ENCODE measurements at regions not wholly inside any gene's neighbourhood (a gene's known extent, or its start where the extent isn't known, plus 50 kb on each side); places are given as distances from the start of the nearest gene placed in this dataset.

DNA sequence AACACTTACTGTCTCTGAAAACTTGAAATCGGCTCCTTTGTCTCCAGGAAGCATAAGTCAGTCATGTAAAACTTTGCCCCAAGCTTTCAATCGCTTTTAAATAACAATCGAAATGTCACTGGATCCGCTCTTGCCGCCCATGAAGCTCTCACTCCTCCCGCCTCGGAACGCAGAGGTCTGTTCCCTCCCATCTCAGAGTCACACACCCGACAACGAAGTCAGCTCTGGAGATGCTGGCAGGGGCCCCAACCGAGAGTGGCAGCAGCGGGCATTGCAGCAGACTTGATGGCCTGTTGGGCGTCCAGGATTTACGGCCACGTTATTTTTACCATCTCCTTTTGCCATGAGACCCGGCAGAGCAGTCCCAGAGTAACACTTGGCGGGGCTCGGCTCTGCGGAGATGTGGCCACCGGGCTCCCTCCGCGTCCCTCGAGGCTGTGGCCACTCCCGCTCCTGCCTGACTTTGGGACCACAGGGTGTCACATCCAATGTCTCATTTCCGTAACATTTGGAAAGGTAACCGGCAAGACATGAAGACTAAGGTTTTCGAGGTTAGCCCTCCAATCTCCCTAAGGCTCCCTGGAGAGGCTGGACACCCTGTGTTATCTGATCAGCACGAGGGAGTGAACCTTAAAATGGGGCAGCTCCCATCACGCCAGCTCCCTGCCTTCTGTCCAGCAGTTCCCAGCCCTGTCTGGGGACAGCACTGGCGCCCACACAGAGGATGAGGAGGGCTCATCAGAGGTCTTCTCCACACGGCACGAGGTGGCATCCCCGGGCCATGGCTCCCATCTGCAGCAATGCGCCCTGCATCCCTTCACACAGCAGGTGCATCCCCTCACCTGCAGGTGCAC is 62.8 kb upstream of the ADGRA1 start:
- no peak for TF ChIP-seq CTCF (conservative IDR thresholded peaks at IDR 0.05; ENCODE audit: low read length)
- no peak for TF ChIP-seq EZH2phosphoT487 (IDR thresholded peaks at IDR 0.05; ENCODE audit: borderline replicate concordance, low read depth, low read length)

Measured in OCI-LY7 (cell line).